Stimulated activated CD4-positive, alpha-beta T cell treated with anti-CD3 and anti-CD28 coated beads, TNF-alpha, amount 100 ng/mL, for 48 hours (primary cell): ENCODE measurements at regions not wholly inside any gene's neighbourhood (a gene's known extent, or its start where the extent isn't known, plus 50 kb on each side); places are given as distances from the start of the nearest gene placed in this dataset.
"Not testable (repeated sequence)": the region's sequence is repeated elsewhere in the genome, so short reads cannot be mapped to it uniquely, and the experiment has no call there.

Experiments used
- DNase-seq, 3 donors: peaks; one replicate each; pipeline ENCODE4 v3.0.0-alpha.2; 2020; ENCODE audit warnings: low read depth in 3 of 3

DNA sequence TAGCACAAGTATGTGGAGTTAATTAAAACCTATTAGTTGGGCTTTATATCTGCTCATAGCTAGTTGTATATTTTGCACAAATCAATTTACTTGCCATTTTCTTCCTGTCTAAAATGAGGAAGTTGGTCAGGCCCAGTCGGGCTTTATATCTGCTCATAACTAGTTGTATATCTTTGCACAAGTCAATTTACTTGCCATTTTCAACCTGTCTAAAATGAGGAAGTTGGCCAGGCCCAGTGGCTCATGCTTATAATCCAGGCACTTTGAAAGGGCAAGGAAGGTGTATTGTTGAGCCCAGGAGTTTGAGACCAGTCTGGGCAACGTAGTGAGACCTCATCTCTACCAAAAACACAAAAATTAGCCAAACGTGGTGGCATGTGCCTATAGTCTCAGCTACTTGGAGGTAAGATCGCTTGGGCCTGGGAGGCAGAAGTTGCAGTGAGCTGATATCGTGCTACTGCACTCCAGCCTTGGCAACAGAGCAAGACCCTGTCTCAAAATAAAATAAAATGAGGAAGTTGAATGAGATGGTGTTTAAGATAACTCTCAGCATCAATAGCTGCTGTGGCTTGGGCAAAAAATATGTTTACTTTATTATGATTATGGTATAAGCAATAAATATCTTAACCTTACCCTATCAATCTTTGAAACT lies 1558.6 kb upstream of the RAG2 start:
- no peak for DNase-seq

DNA sequence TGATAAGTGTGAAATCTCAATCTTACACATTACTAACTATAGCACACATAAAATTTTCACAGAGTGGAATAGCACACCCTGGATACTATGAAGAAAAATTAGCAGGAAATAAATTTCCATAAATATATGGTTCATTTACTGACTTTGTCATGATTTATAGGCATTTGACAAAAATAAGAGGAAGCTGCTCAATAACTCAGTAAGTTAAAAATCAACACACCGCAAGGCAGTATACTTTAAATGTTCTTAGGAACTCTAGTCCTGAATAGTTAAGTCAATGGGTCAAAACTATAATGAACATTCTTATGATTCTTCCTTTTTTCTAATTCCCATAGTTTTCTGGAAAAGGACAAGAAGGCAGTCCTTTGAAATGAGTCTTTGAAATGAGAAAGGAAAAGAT lies 1557.8 kb upstream of the RAG2 start:
- DNase-seq = no peak

DNA sequence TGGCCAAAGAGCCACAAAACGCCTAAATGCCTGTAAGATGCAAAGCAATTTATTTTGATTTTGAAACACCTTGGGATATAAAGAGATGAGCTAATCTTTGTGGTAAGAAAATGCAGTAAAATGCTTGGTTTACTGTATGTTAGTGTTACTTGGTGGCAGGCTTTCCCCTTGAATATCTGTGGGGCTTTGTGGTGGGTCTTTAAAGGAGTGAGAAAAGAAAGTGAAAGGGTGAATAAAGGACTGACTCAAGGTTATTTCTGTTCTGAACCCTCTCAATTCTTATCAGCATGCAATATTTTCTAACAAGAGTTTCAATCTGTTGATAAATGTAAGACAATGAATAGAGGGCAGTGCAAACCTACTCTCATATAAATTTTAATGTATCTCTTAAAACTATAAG lies 1555.9 kb upstream of the RAG2 start:
- no peak for DNase-seq

DNA sequence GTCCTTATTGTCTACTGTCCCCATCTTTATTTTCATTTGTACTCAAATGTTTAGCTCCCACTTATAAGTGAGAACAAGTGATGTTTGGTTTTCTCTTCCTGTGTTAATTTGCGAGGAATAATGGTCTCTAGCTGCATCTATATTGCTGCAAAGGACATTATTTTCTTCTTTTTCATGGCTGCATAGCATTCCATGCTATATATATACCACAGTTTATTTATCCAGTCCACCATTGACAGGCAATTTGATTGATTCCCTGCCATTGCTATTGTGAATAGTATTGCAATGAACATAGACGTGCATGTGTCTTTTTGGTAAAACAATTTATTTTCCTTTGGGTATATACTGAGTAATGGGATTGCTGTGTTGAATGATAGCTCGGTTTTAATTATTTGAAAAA lies 1545.8 kb upstream of the RAG2 start:
- DNase-seq = no peak

DNA sequence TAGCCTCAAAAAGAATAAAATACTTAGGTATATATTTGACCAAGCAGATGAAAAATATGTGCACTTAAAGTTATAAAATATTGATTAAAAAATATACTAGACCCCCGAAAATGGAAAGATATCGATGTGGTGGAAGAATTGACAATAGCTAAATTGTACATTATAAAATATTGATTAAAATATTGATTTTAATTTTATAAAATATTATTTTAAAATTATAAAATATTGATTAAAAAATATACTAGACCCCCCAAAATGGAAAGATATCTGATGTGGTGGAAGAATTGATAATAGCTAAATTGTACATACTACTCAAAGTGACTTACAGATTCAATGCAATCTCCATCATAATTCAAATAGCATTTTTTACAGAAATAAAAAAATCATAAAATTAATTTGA lies 1540.9 kb upstream of the RAG2 start:
- DNase-seq = no peak

DNA sequence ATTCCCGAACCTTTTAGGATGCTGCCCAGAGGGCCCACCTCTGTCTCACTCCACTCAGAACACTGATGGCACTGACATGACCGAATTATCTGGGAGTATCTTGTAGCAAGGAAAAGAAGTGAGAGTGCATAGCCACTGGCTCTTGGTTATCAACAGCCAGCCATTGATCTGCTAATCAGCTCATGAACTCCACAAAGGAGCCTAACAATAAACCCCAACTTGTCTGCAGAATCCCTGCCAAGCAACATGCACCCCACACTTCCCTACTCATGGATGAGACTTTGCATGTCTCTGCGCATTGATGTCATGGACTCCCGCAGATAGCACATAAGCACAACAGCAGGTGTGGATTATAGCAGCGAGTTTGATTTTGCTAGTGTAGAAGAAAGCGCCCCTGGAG lies 1538.9 kb upstream of the RAG2 start:
- DNase-seq = no peak

DNA sequence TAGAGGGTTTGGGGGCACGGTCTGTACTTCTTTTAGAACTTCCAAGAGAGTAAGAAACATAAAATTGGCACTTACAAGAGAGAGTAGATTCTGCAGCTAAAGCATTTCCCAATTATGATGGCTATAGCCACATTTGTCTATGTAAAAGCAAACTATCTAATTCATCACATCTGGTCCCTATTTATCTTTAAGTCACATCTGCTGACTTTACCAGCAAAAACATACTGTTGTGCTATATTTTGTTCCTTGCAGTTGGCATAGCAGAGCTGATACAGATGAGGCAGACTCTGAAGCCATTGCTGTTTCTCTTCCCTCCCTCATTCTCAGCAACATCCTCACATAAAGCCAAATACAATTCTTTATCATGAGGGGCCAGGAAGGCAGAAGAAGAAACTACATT lies 1533.5 kb upstream of the RAG2 start:
- DNase-seq = no peak

DNA sequence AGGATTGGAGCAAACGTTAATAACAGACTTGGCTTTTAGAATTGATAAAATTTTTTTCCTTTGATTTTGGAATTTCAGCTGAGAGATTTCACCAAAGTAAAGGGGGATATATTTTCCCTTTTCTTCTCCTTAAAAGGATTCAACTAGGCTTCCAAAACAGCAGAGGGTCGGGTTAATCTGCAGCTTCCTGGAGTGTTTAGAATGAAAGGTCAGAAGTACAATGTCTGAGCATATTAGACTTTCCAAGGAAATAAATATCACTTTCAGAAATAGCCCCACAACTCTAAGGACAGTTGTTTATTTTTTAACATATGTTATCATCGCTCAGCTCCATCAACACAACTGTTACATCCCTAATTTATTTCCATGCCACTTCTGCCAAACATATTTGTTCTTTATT lies 1532.9 kb upstream of the RAG2 start:
- DNase-seq = no peak

DNA sequence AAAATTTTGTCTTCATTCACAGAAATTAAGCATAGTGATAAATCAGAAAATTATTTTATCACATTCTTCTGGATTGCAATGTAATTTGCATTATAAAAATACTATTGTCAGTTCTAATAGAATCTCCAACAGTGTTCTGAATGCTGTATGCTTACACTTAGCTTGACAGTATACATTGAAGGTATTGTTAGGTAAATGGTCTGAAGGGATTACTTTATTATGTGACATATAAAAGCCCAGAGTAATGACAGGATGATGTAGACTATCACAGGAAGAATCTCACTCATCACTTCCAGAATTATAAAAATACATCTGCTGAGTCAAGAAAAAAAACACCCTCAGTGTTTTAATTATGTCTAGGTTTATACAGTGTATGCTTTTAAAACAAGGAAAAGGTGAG lies 1532.5 kb upstream of the RAG2 start:
- no peak for DNase-seq

DNA sequence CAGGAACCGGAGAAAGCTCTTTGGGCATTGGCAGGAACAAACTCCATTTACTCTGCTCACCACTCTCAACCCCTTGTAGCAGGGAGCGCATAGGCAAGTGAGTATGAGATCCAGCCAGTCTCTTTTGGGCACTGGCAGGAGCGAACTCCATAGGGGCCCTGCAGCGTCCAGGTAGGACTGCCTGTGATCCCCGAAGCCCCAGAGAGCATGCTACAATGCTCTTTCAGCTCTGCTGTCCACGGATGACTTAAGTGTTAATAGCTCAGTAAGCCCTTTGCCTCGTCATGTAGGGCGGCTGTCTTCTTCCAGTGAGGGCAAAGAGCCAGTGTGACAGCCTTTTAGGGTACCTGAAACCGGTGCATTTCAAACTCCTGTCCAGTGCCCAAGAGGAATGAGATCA lies 1525.6 kb upstream of the RAG2 start:
- no peak for DNase-seq

DNA sequence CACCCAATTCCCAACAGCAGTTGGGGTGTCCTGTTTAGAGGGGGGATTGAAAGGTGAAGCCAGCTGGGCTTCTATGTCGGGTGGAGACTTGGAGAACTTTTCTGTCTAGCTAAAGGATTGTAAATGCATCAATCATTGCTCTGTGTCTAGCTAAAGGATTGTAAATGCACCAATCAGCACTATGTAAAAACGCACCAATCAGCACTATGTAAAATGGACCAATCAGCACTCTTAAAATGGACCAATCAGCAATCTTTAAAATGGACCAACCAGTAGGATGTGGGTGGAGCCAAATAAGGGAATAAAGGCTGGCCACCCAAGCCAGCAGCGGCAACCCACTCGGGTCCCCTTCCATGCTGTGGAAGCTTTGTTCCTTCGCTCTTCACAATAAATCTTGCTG lies 1518.6 kb upstream of the RAG2 start:
- not testable (repeated sequence) for DNase-seq

DNA sequence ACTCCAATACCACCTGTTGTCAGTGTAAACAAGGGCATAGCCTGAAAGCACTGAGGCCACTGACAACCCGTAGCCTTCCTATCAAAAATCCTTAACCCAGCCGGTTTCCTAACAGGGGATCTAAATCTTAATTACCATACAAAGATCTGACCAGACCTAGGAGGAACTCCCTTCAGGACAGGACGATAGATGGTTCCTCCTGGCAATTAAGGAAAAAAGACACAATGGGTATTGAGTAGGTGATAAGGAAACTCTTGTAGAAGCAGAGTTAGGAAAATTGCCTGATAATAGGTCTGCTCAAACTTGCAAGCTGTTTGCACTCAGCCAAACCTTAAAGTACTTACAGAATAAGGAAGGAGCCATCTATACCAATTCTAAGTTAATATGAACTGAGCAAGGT lies 1517.3 kb upstream of the RAG2 start:
- DNase-seq = not testable (repeated sequence)

DNA sequence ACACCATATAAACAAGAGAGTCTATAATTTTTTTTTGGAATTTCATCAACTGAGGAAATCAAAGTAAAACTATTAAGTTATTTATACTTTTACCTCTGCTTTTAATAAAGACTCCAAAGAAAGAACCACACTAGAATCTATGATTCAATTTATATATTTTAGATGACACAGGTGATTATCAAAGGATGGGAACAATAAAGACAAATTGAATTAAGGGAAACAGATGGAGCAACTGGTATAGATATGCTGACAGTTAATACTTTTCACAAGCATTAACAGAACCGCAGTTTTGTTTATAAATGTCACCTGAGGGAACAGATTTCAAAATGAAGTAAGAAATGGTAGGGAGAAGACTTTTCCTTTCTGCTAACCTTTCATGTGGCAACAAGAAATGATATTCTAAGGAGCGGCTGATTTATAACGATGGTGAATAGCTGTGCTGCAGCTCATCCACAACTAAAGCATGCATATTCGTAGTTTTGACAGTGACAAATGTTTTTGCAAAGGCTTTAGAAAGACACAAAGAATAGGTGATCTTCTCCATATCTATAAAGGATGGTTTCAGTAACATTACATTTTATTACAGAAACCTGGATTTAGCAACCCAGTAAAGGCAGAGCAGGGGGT lies 1502.9 kb upstream of the RAG2 start:
- DNase-seq = no peak

DNA sequence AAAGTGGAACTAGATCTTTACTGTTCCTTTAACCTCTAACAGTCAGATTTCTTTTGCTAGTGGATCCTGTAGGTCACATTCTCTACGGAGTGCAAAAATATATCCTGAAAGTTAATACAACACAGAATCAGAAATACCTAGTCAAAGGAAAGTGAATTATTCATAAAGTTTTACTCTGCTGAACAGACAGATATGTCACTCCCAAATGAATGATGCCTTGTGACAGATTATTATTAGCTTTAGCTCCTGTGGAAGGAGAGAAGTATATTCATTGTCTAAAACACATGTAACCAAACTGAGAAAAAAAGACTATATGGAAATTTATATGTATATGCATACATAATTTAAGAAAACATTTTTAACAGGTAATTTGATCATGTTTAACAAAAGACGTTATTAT lies 1497.2 kb upstream of the RAG2 start:
- no peak for DNase-seq

DNA sequence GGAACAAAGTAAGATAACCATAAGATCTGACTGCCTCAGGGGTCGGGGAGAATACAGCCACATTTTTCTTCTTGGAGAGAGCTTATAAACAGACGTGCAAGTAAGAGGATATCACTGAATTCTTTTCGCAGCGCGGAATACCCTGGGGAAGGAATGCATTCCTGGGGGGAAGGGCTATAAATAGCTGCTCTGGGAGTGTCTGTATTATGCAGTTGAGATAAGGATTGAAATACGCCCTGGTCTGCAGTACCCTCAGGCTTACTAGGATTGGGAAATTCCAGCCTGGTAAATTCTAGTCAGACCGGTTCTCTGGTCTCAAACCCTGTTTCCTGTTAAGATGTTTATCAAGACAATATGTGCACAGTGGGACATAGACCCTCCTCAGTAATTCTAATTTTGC lies 1491.7 kb upstream of the RAG2 start:
- no peak for DNase-seq

DNA sequence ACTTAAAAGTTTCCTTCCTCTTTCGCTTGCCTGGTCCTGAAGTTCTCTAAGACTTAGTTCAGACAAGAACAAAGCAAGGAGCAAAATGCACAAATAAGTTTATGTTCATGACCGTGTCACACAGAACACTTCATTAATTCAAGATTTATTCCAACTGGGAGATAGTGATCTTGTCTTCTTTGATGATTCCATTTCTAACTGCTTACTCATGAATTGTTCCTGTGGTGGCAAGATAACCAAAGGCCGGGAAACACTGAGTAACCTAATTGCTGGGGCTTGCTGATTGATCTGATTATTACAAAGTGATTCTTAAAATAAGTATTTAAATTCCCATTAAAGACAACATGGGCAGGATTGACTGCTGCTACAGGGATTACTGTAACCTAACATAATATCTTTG lies 1462.9 kb upstream of the RAG2 start:
- no peak for DNase-seq

DNA sequence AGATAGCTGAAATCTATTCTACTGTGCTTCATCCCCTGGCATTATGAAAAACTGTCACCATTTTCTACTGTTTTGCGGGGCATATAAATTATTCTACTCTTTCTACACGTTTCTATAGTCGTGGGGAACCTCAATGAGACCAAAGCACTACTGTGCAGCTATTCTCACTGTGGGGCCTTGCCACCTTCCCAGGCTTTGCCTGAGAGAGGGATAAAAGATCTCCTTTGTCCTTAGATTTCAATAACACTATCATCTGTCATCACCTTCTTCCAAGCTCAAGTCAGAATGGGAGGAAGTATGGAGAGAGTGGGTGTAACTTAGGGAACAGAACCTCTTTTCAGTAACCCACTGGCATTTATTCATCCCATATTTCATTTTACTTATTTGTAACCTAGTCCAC lies 1462.1 kb upstream of the RAG2 start:
- no peak for DNase-seq

DNA sequence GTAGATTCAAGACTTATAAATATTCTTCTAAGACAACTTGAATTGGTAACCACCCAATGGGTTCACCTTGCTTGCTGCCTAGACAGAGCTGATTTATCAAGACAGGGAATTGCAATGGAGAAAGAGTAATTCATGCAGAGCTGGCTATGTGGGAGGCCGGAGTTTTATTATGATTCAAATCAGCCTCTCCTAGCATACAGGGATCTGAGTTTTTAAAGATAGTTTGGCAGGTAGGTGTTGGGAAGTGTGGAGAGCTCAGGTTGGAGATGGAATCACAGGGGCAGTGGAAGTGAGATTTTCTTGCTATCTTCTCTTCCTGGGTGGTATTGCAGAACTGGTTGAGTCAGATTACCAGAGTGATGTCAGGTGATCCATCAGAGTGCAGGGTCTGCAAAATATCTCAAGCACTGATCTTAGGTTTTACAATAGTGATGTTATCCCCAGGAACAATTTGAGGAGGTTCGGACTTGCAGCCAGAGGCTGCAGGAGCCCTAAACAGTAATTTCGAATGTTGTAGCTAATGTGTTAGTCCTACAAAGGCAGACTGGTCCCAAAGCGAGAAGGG lies 1448.6 kb upstream of the RAG2 start:
- no peak for DNase-seq

DNA sequence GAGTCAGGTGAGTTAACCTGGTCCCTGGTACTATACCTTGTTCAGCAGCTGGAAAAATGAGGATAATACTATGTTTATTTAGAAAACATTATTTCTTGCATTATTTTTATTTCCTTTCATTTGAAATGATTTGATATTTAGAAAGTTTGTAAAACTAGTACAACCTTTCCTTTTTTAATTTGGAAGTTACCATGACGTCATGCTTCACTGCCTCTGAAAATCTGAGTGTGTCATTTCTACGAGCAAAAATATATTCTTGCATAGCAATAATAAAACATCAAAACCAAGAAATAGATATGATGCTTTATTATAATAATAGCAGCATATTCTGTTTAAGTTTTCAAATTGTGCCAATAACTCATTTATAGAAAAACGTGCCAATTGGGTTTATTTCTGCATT lies 1445.0 kb upstream of the RAG2 start:
- DNase-seq = no peak

DNA sequence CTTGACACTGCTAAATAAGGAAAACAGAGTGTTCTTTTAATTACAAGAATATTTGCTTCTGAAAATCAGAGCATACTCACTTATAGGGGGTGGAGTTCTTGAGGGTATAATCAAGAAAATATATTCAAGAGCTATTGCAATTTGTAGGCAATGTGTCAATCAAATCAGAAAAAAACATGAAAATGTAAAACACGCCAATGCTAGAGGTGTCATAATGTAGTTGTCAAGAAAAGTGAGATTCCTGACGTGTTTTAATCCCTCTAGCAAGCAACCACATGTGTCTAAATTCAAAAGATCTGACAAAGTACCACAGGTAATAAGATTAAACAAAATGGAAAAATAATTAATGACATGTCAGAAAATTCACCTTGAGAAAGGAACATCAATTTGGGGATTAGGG lies 1440.7 kb upstream of the RAG2 start:
- DNase-seq = no peak

DNA sequence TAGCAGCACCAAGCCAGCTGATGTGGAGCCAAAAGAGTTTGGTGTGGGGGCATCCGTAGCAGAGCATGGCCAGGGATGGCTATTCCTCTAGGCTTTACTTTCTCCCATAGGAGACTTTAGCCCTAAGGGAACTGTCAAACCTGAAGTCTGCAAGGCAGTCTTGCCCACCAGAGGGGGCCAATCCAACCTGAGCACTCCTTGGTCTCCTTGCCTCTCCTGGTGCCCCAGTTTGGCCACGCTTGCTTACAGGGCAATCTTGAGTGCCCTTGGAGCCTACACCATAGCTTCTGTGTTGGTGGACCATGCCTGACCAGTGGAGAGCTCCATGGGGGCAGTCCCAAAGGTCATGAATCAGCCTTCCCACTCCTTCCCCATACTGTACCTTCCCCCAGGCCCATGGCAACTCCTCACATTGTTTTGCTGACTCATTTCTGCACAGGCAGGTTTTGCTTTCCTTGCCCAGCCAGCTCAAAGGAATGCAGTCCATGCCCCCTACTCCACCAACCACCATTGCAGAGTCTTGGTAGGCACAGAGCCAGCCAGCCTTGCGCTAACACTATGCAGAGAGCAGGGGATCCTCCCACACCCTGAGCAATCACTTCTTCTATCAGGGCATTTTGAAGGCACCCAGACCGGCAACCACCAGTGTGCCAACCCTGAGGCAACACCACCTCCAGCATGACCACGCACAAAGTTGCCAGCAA lies 1421.2 kb upstream of the RAG2 start:
- no peak for DNase-seq

DNA sequence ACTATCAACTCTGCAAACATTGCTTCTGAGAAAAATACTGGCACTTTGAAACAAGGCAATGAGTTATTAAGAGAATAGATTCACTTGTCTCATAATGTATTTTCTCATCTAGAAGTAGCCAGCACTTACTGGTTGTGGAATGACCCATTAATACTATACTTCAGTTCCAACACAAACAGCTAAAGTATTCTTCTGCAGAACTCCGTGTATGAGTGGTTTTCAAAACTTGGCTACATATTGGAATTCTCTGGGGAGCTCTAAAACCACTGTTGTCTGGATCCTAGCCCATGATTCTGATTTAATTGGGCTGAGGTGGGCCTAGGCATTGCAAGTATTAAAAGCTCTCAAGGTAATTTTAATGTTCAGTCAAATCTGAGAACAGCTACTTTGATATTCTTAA lies 1416.4 kb upstream of the RAG2 start:
- no peak for DNase-seq

DNA sequence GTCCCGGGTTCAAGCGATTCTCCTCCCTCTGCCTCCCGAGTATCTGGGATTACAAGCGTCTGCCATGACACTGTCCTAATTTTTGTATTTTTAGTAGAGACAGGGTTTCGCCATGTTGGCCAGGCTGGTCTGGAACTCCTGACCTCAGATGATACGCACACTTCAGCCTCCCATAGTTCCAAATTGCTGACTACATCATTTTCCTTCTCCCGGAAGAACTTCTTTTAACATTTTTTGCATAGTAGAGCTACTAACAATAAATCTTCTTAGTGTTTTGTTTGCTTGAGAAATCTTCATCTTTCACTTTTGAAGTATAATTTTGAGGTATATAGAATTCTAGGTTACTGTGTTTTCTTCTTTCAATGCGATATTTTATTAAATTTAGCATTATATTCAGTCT lies 1415.1 kb upstream of the RAG2 start:
- DNase-seq = no peak
